KMS-11 (cell line): ENCODE measurements at regions not wholly inside any gene's neighbourhood (a gene's known extent, or its start where the extent isn't known, plus 50 kb on each side); places are given as distances from the start of the nearest gene placed in this dataset.

Source experiments
- H2AFZ ChIP-seq: fragments of 200-600 bp; sonication (generic); 2 replicates; pipeline ENCODE4 v1.6.1; 2016; ENCODE audit warnings: antibody characterized with exemption, mixed run types, low read depth
- H3K27ac ChIP-seq: fragments of 200-600 bp; sonication (generic); 2 replicates; pipeline ENCODE4 v1.6.1; 2016; ENCODE audit warnings: mild to moderate bottlenecking, mixed run types
- H3K27me3 ChIP-seq: fragments of 200-600 bp; sonication (generic); 2 replicates; pipeline ENCODE4 v1.6.1; 2017; ENCODE audit warnings: mild to moderate bottlenecking, low read depth, mixed run types, moderate library complexity; ENCODE audit not compliant: insufficient read depth
- H3K36me3 ChIP-seq: fragments of 200-600 bp; sonication (generic); 2 replicates; pipeline ENCODE4 v1.6.1; 2017; ENCODE audit warnings: mild to moderate bottlenecking, mixed run types; ENCODE audit not compliant: insufficient read depth
- H3K4me1 ChIP-seq: fragments of 200-600 bp; sonication (generic); 2 replicates; pipeline ENCODE4 v1.6.1; 2016; ENCODE audit warnings: mild to moderate bottlenecking, low read depth, mixed run types; ENCODE audit not compliant: poor library complexity, severe bottlenecking
- H3K4me2 ChIP-seq: fragments of 200-600 bp; sonication (generic); 2 replicates; pipeline ENCODE4 v1.7.0; 2016; ENCODE audit warnings: mild to moderate bottlenecking, mixed run types
- H3K4me3 ChIP-seq: fragments of 200-600 bp; sonication (generic); IDR thresholded peaks from 2 replicates; pipeline ENCODE4 v1.6.1; 2017; ENCODE audit warnings: low read depth, low read length, mixed read lengths; ENCODE audit not compliant: insufficient read depth
- H3K79me2 ChIP-seq: fragments of 200-600 bp; sonication (generic); 2 replicates; pipeline ENCODE4 v1.6.1; 2016; ENCODE audit warnings: low read depth, mixed run types; ENCODE audit not compliant: insufficient read depth
- H3K9ac ChIP-seq: fragments of 200-600 bp; sonication (generic); 2 replicates; pipeline ENCODE4 v1.6.1; 2016; ENCODE audit warnings: mild to moderate bottlenecking, mixed run types
- H4K20me1 ChIP-seq: fragments of 200-600 bp; sonication (generic); 2 replicates; pipeline ENCODE4 v1.6.1; 2016; ENCODE audit warnings: mild to moderate bottlenecking, mixed run types; ENCODE audit not compliant: insufficient read depth
- CTCF ChIP-seq: fragments of 200-600 bp; sonication (generic); conservative IDR thresholded peaks from 2 replicates; pipeline ENCODE4 v1.6.1; 2017; ENCODE audit warnings: low read depth, mild to moderate bottlenecking, antibody characterized with exemption, low read length, moderate library complexity, mixed read lengths

DNA sequence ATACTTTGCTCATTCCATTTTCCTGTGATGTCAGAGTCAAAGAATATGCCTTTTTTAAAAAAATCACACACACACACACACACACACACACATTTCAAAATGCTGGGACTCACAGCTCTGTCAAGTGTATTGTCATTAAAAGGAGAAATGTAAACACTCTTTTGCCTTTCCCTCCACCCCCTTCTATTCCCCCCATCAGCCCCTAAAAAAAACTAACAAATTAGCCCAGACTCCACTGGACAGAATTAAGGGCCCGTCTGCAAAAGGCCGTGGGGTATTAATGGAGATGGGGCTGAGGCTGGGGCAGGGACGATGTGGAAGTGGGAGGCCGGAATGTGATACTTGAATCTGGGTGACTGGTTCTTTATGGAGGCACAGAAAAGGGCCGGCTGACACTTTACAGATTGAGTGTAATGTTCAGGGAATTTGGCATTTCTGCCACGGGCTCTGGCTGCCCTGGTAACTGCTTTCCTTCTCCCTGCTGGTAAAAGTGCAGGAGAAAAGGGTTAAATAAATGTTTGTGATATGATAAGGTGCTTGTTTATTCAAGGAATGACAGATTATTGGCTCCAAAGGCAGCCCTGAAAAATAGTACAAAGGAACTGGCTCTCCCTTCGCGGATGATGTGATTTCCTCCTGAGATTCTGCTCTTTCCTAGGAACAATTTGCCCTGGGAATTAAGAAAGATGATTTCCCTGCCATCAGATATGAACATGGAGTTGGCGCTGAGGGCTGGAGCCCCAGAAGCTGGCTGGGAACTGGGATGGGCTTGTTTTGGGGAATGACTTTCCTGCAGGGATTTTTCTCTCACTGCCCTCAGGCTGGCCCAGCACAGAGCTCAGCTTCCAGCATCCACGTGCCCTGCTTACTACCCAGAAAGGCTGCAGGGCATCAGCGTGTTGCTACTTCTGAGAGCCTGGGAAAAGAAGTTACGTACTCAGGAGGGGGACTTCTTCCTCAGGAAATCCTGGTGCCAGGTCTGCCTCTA, 52.8 kb upstream of the CTAGE1 start:
- Histone ChIP-seq H2AFZ (no peak overlapping the region), H3K9ac (no peak overlapping the region), H3K4me3 (no peak overlapping the region), H3K4me1 (no peaks in the 10 kb centered on the region), H3K36me3 (no peaks in the 10 kb centered on the region), H4K20me1 (no peaks in the 10 kb centered on the region), H3K4me2 (no peak overlapping the region), H3K27me3 (no peaks in the 10 kb centered on the region), H3K27ac (no peak overlapping the region), H3K79me2 (no peaks in the 10 kb centered on the region)
- TF ChIP-seq CTCF, result no peak

DNA sequence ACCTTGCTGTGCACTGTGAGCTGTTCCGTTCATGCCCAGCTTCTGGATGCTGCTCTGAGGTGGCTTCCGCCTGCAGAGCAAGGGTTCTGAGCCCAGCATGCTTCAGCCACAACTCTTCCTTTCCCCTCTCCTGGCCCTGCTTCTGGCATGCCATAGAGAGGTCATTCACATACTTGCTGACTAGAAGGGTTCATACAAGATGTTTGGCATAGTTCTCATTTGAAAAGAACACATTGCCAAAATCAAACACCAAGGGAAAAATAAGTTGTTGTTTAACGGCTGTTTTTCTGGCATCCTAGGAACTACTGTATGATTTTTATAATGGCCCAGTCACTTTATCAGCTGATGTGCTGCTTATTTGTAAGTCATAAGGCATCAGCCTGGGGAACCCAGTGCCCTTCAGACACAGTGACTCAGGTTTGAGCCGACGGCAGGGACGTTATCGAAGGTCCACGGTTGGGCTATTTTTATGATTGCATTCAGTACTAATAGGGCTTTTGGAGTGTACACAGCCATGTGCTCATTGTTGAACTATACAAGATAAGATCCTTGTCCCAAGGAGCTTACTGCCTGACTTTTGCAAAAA, 53.9 kb upstream of the CTAGE1 start:
- no peak for TF ChIP-seq CTCF
- H3K4me1 ChIP-seq, result no peaks in the 10 kb centered on the region

DNA sequence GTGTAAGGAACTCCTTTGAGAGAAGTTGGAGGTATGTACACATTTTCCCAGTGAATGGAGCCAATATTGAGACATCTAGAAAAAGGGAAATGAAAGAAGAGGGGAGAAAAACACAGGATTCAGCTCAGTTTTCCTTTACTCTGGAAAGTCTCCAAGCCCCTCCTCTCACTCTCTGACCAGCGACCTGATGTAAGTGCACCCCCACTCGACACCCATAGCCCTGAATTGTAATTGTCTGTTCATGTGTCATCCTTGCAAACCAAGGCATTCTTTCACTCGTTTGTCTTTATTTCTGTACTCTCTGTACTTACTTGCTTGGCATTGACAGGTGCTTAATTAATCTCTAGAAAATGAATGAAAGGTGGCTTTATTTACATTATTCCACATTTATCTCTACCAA, 55.7 kb upstream of the CTAGE1 start:
- Histone ChIP-seq H3K79me2 (no peaks in the 10 kb centered on the region), H3K27me3 (no peaks in the 10 kb centered on the region), H2AFZ (no peak overlapping the region), H3K27ac (no peak overlapping the region), H3K36me3 (no peaks in the 10 kb centered on the region), H3K4me1 (no peaks in the 10 kb centered on the region), H3K4me3 (no peak overlapping the region), H3K4me2 (no peak overlapping the region), H4K20me1 (no peaks in the 10 kb centered on the region), H3K9ac (no peak overlapping the region)
- TF ChIP-seq CTCF, result no peak

More for the DNA sequence above, 53.9 kb upstream of the CTAGE1 start:
- no peak overlapping the region for H2AFZ ChIP-seq
- H3K4me3 ChIP-seq, result no peak overlapping the region
- H3K79me2 ChIP-seq, result no peaks in the 10 kb centered on the region
- no peak overlapping the region for H3K27ac ChIP-seq
- H3K4me2 ChIP-seq, result no peak overlapping the region
- no peaks in the 10 kb centered on the region for H3K36me3 ChIP-seq
- H3K9ac ChIP-seq, result no peak overlapping the region
- no peaks in the 10 kb centered on the region for H4K20me1 ChIP-seq
- no peaks in the 10 kb centered on the region for H3K27me3 ChIP-seq

GRCh38 chr18:22475426-22476100, 57.8 kb upstream of the CTAGE1 start:
- H4K20me1 ChIP-seq, result no peaks in the 10 kb centered on the region
- no peak for TF ChIP-seq CTCF
- H3K27me3 ChIP-seq, result no peaks in the 10 kb centered on the region
- H3K9ac ChIP-seq, result no peak overlapping the region
- no peak overlapping the region for H3K4me2 ChIP-seq
- H2AFZ ChIP-seq, result no peak overlapping the region
- no peaks in the 10 kb centered on the region for H3K79me2 ChIP-seq
- H3K4me3 ChIP-seq, result no peak overlapping the region
- no peak overlapping the region for H3K27ac ChIP-seq
- H3K36me3 ChIP-seq, result no peaks in the 10 kb centered on the region
- no peaks in the 10 kb centered on the region for H3K4me1 ChIP-seq
